Epithelial cell of proximal tubule (primary cell): ENCODE measurements at regions not wholly inside any gene's neighbourhood (a gene's known extent, or its start where the extent isn't known, plus 50 kb on each side); places are given as distances from the start of the nearest gene placed in this dataset.
"Not testable (repeated sequence)": the region's sequence is repeated elsewhere in the genome, so short reads cannot be mapped to it uniquely, and the experiment has no call there.

ENCODE experiments used
- DNase-seq: peaks from one replicate; pipeline ENCODE4 v3.0.0-alpha.2; 2011; ENCODE audit warnings: low read depth
- H3K4me3 ChIP-seq: 2 replicates; pipeline ENCODE4 v1.5.1; 2011; ENCODE audit warnings: low read depth, mild to moderate bottlenecking, low read length
- CTCF ChIP-seq: conservative IDR thresholded peaks from 2 replicates; pipeline ENCODE4 v1.5.1; 2012; ENCODE audit warnings: low read depth, mild to moderate bottlenecking, low read length

- no peak overlapping the region for H3K4me3 ChIP-seq
- no peak for DNase-seq
- no peak for TF ChIP-seq CTCF
Observed at GRCh38 chr14:44873536-44873935, 88.2 kb downstream of the KLHL28 start.

GRCh38 chr14:44866770-44867169, 95.0 kb downstream of the KLHL28 start:
- no peak for DNase-seq
- H3K4me3 ChIP-seq: no peak overlapping the region
- no peak for TF ChIP-seq CTCF

- H3K4me3 ChIP-seq: no peak overlapping the region
- TF ChIP-seq CTCF: no peak
- no peak for DNase-seq
Observed at GRCh38 chr14:44866322-44866721, 95.4 kb downstream of the KLHL28 start.

- no peak for TF ChIP-seq CTCF
- no peak for DNase-seq
- H3K4me3 ChIP-seq: no peak overlapping the region
Observed at GRCh38 chr14:44863271-44863670, 98.5 kb downstream of the KLHL28 start.

- TF ChIP-seq CTCF: no peak
Observed at GRCh38 chr14:44854114-44854513, 107.6 kb downstream of the KLHL28 start.

GRCh38 chr14:44847526-44848309, 114.0 kb downstream of the KLHL28 start:
- no peak for TF ChIP-seq CTCF
- DNase-seq: no peak
- no peak overlapping the region for H3K4me3 ChIP-seq

More at GRCh38 chr14:44854114-44854513, 107.6 kb downstream of the KLHL28 start:
- no peak for DNase-seq
- no peak overlapping the region for H3K4me3 ChIP-seq

- no peak overlapping the region for H3K4me3 ChIP-seq
- DNase-seq: no peak
- peak; percentile 95 for TF ChIP-seq CTCF
Observed at GRCh38 chr14:44846232-44846824, 115.4 kb downstream of the KLHL28 start.

GRCh38 chr14:44835928-44836327, 125.8 kb downstream of the KLHL28 start:
- H3K4me3 ChIP-seq, DNase-seq: not testable (repeated sequence)
